T follicular helper cell (primary cell): ENCODE measurements at regions not wholly inside any gene's neighbourhood (a gene's known extent, or its start where the extent isn't known, plus 50 kb on each side); places are given as distances from the start of the nearest gene placed in this dataset.

Experiments used
- DNase-seq: peaks from one replicate; pipeline ENCODE4 v3.0.0-alpha.2; 2020; ENCODE audit warnings: low read depth

DNA sequence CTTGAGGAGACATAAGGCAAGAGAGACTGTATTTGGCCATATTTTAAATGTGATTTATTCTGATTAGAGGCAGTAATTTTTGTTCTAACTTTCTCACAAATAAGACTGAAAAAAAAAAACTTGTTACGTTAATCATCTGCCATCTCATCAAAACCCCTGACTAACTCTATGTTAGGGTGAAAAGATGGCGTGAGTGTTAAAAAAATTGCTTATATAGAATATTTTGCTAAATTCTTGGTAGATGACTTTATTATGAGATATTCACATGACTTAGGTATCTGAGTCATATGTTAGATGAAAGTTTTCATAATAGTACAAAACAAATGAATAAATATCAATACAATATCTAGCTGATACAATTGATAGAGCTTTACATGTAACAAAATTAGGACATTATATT is 1508.7 kb upstream of the TMEFF2 start:
- no peak for DNase-seq

DNA sequence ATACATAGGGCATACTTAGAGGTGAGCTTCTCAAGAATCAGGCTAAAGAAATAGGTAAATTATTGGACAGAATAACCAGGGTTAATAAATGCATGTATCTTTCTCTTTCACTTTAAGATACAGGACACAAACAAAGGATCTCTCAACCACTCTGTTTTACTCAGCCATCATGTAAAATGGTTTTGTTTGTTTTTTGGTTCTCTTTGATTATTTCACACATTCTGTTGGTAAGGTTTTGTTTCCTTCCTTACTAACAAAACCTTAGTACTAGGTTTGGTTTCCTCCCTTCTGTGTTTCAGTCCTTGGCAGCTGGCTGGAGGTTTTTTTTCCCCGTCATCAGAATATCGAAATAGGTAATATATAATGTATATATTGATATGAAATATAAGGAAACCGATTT is 1506.8 kb upstream of the TMEFF2 start:
- no peak for DNase-seq

DNA sequence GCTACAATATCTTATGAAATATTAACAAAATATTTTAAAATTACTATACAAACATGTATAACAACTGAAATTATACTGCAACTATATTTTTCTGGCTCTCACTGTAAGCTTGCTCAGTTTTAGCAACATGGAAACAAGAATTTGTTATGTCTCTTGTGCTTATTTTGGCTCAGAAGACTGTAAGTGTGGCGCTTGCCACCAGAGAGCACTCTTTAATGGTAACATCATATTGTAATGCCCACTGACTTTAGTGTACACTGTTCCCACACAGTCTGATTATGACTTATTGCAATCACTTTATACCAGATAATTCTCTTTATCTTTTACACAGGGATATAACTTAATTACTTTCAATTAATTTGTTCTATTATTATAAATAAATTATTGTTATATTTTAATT is 1500.6 kb upstream of the TMEFF2 start:
- no peak for DNase-seq

- DNase-seq: no peak
These were observed 1499.0 kb upstream of the TMEFF2 start for GRCh38 chr2:193693758-193694157.

- DNase-seq: no peak
These were observed 1495.8 kb upstream of the TMEFF2 start for GRCh38 chr2:193690572-193690971.

DNA sequence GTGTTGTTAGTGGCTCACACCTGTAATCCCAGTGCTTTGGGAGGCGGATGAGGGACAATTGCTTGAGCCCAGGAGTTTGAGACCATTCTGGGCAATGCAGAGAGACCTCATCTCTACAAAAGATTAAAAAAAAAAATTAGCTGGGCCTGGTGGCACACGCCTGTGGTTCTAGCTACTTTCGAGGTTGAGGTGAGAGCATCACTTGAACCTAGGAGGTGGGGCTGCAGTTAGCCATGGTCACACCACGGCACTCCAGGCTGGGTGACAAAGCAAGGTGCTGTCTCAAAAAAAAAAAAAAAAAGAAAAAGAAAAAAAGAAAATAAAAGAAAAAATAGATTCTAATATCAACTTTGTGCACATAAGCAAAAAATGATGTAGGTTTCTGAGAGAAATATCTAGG is 1492.5 kb upstream of the TMEFF2 start:
- DNase-seq: no peak

DNA sequence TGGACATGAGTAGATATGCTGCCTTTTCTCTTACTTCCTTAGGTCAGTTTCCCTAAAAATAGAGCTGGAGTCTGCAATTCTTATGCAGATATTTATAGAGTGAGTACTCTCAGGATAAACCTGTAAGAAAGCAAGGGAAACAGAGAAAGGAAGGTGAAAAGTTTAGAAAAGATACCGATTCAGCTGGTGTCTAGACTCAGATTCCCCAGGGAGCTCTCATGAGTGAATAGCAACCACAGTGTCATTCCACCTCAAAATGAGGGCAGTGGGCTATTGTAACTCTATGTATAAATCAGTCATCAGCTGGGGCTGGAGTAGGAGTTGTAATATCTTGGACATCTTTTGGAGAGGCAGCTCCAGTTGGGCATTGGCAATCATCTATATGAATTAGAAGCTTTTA is 1485.1 kb upstream of the TMEFF2 start:
- DNase-seq: no peak

- no peak for DNase-seq
These were observed 1475.7 kb upstream of the TMEFF2 start for GRCh38 chr2:193670478-193670877.

- no peak for DNase-seq
These were observed 1474.0 kb upstream of the TMEFF2 start for GRCh38 chr2:193668557-193669323.

- DNase-seq: no peak
These were observed 1433.2 kb upstream of the TMEFF2 start for GRCh38 chr2:193627927-193628272.

GRCh38 chr2:193627187-193627926 is 1432.6 kb upstream of the TMEFF2 start:
- no peak for DNase-seq

DNA sequence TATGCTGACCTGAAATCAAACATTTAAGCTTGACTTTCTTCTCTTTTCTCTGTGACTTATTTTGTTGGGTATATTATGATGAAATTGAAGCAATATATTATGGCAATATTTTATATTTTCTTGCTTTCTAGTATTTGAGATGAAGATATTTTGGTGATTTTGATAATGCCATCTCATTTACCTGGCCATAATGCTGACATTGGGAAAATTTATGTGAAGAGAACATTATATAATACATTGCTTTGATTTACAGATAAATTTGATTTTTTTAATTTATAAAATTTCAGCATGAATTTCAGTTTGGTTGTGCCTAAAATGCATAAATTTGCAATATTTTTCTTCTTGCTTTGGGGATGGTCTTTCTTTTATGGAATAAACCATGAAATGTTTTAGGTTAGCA is 1413.7 kb upstream of the TMEFF2 start:
- DNase-seq: no peak

DNA sequence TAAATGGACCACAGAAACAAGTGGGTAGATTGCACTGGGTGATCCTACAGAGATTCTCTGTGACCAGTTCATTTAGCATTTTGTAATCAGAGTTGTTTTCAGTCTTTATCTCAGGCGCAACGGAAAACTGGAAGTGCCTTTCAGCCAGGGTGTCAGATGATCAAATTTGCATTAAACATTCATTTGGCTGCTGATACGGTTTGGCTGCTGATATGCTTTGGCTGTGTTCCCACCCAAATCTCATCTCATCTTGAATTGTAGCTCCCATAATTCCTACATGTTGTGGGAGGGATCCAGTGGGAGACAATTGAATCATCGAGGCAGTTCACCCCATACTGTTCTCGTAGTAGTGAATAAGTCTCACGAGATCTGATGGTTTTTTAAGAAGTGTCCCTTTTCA is 1396.1 kb upstream of the TMEFF2 start:
- no peak for DNase-seq

- DNase-seq: no peak
These were observed 1389.8 kb upstream of the TMEFF2 start for GRCh38 chr2:193584522-193584938.

GRCh38 chr2:193583638-193584400 is 1389.1 kb upstream of the TMEFF2 start:
- DNase-seq: no peak

DNA sequence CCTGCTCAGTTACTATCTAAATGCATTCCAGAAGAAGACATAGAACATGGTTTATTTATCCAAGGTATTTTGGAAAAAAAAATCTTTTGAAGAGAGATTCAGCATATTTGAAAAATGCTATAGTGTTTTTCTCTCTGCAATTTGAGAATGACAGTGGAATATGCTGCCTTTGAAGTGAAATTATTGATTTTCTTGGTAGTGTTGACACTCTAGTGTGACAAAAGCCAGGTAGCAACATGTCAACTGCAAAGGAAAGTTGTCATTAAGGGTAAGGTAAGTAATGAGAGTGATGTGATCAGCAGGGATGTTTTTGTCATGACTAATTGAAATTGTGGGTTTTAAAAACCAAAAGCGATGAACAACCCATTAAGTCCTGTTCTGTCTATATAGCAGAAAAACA is 1387.1 kb upstream of the TMEFF2 start:
- no peak for DNase-seq

DNA sequence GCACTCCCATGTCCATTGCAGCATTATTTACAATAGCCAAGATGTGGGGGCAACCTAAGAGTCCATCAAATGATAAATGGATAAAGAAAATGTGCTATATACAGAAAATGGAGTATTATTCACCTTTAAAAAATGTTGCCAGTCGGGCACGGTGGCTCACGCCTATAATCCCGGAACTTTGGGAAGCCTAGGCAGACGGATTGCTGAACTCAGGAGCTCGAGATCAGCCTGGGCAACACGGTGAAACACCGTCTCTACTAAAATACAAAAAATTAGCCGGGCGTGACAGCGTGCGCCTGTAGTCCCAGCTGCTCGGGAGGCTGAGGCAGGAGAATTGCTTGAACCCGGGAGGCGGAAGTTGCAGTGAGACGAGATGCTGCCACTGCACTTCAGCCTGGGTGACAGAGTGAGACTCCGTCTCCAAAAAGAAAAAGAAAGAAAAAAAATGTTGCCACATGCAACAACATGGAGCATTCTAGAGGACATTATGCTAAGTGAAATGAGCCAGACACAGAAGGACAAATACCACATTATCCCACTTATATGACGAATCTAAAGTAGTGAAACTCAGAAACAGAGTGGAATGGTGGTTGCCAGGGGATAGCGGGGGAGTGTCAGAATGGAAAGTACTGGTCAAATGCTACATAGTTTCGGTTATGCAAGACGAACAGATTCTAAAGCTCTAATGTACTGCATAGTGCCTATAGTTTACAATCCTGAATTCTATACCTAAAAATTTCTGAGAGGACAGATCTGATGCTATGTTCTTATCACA is 1385.6 kb upstream of the TMEFF2 start:
- no peak for DNase-seq

GRCh38 chr2:193566886-193567285 is 1372.2 kb upstream of the TMEFF2 start:
- DNase-seq: no peak

GRCh38 chr2:193566276-193566675 is 1371.5 kb upstream of the TMEFF2 start:
- DNase-seq: no peak

DNA sequence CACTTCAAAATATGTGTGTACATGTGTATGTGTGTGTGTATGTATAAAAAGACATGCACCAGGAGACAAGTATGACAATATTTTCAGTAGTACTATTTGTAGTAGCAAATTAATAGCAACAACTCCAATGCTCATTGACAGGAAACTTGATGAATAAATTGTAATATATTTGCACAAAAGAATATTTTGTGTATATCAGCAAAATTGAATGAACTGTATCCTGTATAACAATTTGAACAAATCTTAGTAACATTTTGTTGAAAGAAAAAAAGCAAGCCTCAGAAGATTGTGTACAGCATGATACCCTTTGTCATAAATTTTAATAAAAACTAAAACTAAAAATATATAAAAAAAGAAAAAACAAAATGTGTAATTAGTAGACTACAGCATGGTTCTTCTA is 1367.3 kb upstream of the TMEFF2 start:
- DNase-seq: no peak

GRCh38 chr2:193561054-193561453 is 1366.3 kb upstream of the TMEFF2 start:
- no peak for DNase-seq
